ENCODE measurements at regions not wholly inside any gene's neighbourhood (a gene's known extent, or its start where the extent isn't known, plus 50 kb on each side); places are given as distances from the start of the nearest gene placed in this dataset.

DNA sequence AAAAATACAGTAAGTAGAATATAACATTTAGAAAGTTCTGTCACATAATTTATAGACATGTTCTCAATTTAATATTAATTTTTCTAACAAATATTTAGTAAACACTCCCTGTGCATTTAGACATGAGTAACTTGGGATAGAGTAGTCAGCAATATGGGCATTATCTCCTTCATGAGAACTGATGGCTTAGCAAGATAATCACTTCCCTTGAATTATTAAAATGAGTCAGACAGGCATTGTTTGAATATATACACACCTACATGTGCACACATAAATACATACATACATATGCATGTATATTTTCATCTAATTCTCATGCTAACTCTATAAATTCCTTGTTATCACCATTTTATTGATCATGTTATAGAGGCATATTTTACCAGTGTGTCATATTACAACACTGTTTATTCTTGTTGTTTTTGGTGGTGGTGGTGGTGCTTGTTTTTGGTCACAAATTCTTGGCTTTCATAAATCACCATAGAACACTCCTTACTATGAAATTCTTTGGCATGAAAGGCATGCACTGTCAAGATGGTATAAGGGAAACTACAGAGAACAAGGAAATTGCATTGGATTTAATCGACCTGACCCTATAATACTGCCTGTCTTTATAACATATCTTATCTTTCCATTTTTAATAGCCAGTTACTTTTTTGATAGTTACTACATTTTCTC, 434.5 kb upstream of the MANEA start:
- no peak overlapping the region for H3K23ac ChIP-seq (ENCODE audit: insufficient read length, low read depth, low read length)
- H3K27ac Mint-ChIP-seq = no peak overlapping the region
- no peaks in the 10 kb centered on the region for H3K9me3 Mint-ChIP-seq
- H3T11ph ChIP-seq (ENCODE audit: low read length) = no peak overlapping the region
- H3K4me1 Mint-ChIP-seq = no peaks in the 10 kb centered on the region
- no peaks in the 10 kb centered on the region for H4K20me1 ChIP-seq (ENCODE audit: control insufficient read depth, insufficient read depth, insufficient read length)
- H3K4me1 ChIP-seq (ENCODE audit: insufficient read depth, low read length) = no peaks in the 10 kb centered on the region
- H2AFZ ChIP-seq (ENCODE audit: low read length) = no peak overlapping the region
- H3K27ac ChIP-seq (ENCODE audit: insufficient read length, low read depth, low read length) = no peak overlapping the region
- H3K18ac ChIP-seq (ENCODE audit: insufficient read length, low read depth, low read length) = no peak overlapping the region
- no peak for DNase-seq
- H2BK20ac ChIP-seq (ENCODE audit: low read depth, low read length, poor library complexity, severe bottlenecking) = no peak overlapping the region
- H4K91ac ChIP-seq (ENCODE audit: insufficient read length, low read depth, low read length) = no peak overlapping the region
- H3K79me2 ChIP-seq (ENCODE audit: insufficient read depth, low read length) = no peaks in the 10 kb centered on the region
- H3K9me3 ChIP-seq (ENCODE audit: control insufficient read depth, low read depth, low read length) = no peaks in the 10 kb centered on the region
- H3K79me1 ChIP-seq (ENCODE audit: insufficient read depth, low read depth, low read length, poor library complexity, severe bottlenecking) = no peaks in the 10 kb centered on the region
- H2BK15ac ChIP-seq (ENCODE audit: low read depth, low read length) = no peak overlapping the region
- no peak overlapping the region for H3K14ac ChIP-seq (ENCODE audit: insufficient read depth, low read length)
- no peaks in the 10 kb centered on the region for H3K36me3 Mint-ChIP-seq (ENCODE audit: insufficient read depth in 1 of 3, low read depth in 3 of 3)
- H3K27me3 Mint-ChIP-seq (ENCODE audit: low read depth) = no peaks in the 10 kb centered on the region
- no peaks in the 10 kb centered on the region for H3K23me2 ChIP-seq (ENCODE audit: insufficient read length, low read depth, low read length, poor library complexity, severe bottlenecking)
- H3K4ac ChIP-seq (ENCODE audit: low read depth, low read length) = no peak overlapping the region
- no peak overlapping the region for H2BK12ac ChIP-seq (ENCODE audit: insufficient read length, low read depth, low read length)
- no peak overlapping the region for H2AK5ac ChIP-seq (ENCODE audit: insufficient read length, low read length)
- H2BK120ac ChIP-seq (ENCODE audit: low read depth, low read length, poor library complexity, severe bottlenecking) = no peak overlapping the region
- no peaks in the 10 kb centered on the region for H3K27me3 ChIP-seq (ENCODE audit: insufficient read depth, low read length)
- H4K5ac ChIP-seq (ENCODE audit: insufficient read length, low read depth, low read length) = no peak overlapping the region
- no peak overlapping the region for H3K4me3 Mint-ChIP-seq
- H3K9ac ChIP-seq (ENCODE audit: extremely low read depth, insufficient read length, low read length) = no peak overlapping the region
- H2BK5ac ChIP-seq (ENCODE audit: insufficient read length, low read length) = no peak overlapping the region
- no CpG with 5 or more reads among the region's 1 CpG for WGBS (ENCODE audit: extremely low coverage, insufficient read length, low lambda C conversion rate)
- H3K56ac ChIP-seq (ENCODE audit: insufficient read length, low read depth, low read length) = no peak overlapping the region
- no peak overlapping the region for H3K4me2 ChIP-seq (ENCODE audit: insufficient read depth, insufficient read length, low read length)
- H4K8ac ChIP-seq (replicated peaks; ENCODE audit: insufficient read length, low read depth, low read length) = no peak overlapping the region
- TF ChIP-seq, protein P1, sequence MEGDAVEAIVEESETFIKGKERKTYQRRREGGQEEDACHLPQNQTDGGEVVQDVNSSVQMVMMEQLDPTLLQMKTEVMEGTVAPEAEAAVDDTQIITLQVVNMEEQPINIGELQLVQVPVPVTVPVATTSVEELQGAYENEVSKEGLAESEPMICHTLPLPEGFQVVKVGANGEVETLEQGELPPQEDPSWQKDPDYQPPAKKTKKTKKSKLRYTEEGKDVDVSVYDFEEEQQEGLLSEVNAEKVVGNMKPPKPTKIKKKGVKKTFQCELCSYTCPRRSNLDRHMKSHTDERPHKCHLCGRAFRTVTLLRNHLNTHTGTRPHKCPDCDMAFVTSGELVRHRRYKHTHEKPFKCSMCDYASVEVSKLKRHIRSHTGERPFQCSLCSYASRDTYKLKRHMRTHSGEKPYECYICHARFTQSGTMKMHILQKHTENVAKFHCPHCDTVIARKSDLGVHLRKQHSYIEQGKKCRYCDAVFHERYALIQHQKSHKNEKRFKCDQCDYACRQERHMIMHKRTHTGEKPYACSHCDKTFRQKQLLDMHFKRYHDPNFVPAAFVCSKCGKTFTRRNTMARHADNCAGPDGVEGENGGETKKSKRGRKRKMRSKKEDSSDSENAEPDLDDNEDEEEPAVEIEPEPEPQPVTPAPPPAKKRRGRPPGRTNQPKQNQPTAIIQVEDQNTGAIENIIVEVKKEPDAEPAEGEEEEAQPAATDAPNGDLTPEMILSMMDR (conservative IDR thresholded peaks at IDR 0.05) = no peak

Measured in H9 (cell line).